HG03159 (cell line): ENCODE measurements at regions not wholly inside any gene's neighbourhood (a gene's known extent, or its start where the extent isn't known, plus 50 kb on each side); places are given as distances from the start of the nearest gene placed in this dataset.
"Not testable (repeated sequence)": the region's sequence is repeated elsewhere in the genome, so short reads cannot be mapped to it uniquely, and the experiment has no call there.

Experiments used
- ATAC-seq: cut with Tn5 transposase; IDR thresholded peaks from one replicate; pipeline ENCODE4 v1.9.1; 2021; ENCODE audit warnings: mild to moderate bottlenecking, moderate library complexity; ENCODE audit not compliant: unreplicated experiment

DNA sequence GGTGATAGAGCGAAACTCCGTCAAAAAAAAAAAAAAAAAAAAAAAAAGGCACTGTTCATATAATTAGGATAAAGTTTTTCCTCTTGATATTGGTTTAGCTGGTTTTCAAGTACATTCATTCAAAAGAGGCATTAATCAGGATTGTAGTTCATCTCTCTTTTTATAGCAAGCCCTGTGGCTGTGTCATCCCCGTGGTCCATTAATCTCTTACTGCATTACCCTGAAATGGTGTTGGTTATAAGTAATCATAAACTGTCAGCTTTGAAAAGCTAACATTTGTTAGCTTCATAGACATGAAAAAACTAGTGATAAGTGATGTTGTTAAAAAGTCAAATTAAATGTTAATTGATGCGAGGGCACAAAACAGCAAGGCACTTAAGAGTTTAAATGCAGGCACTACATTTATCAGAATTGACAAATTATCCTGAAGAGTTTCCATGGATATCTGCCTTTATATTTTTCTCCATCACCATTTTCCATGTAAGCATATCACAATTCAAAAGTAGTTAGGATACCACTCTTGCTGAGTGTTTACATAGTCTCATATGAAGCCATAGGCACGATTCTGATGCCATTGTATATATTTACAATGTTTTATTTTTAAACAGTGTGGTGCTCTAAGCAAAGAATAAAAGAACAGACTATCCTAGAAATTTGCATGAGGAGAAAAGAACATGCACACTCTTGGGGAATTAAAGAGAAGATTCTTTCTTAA lies 193.1 kb downstream of the OTOL1 start:
- no peak for ATAC-seq

DNA sequence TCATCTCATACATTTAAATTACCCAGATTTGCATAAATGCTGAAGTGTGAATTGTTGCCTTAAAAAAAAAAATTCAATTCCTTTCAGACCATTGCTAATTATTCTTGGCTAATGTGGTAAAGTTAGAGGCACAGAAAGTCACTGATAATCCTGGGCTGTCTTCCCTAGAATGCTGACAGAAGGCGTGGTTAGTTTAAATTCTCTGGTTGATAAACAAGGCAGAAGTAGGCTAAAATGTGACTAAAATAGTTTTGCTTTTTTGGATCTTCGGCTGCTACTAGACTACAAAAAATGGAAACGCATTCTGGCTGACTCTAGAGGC lies 193.7 kb downstream of the OTOL1 start:
- ATAC-seq, result no peak

DNA sequence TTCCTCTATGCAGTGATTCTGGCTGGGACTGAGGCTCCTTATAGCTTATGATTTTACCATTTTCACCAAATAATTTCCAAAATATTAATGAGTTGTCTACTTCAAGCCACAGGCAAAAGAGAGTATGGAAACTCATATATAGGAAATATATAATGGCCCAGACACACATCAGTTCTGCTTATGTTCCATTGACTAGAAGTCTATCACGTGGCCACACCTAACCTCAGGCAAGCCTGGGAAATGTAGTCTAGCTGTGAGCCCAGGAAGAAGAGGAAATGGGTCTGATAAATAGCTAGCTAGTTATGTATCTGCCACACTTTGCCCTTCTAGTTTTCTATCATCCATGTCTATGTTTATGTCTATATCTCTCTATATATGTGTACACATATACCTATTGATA lies 195.1 kb downstream of the OTOL1 start:
- no peak for ATAC-seq

DNA sequence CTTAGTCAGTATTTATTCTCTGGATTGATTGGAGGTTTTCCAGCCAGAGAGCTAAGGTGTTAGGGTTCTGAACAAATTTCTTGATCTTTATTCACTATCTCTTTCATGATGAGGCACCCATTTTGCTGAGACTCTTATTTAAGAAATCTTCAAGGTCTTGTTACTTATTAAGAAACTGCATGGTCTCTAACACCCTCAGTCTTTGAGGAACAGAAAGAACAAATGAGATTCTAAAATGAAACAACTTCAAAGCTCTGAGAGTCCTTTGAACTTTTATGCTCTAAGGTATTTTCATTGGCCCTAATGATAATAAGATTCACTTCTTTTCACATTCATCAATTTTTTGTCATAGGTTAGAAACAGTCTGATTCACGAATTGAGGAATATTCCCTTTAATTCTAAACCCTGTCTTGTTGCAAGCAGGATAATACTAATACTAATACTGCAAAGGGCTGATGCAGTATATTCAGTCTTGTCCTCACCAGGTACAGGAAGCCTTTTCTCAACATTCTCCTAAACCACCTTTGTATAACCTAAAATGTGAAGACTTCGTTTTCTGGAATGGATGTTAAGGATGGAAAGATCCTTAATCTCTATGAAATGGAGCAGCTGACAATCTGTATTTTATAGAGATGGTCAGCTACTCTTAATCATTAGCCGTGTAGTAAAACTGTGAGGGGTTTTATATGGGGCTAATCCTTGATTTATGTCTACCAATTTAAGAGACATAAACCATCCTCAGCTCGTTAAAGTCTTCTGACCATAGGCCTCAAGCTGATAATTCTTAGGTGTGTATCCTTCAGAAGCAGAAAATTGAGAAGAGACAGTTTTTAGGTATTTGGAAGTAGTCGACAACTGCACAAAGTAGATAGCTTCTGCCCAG lies 198.3 kb downstream of the OTOL1 start:
- ATAC-seq, result peak; percentile 82

DNA sequence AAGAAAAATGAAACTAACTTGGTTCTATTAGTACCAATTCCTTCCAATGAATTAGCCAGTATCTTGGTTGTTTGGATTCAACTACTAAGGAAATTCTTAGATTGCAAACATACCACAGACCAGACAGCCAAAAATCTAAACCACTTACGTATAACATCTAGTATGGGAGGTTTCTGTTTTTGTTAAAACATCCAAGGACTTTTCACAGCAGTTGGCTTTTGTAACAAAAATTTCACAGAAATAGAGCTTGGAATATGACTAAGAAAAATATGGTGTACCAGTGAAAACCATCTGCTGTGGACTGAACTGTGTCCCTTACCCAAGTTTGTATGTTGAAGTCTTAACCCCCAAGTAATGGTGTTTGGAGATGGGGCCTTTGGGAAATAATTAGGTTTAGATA lies 199.2 kb downstream of the OTOL1 start:
- ATAC-seq, result no peak

DNA sequence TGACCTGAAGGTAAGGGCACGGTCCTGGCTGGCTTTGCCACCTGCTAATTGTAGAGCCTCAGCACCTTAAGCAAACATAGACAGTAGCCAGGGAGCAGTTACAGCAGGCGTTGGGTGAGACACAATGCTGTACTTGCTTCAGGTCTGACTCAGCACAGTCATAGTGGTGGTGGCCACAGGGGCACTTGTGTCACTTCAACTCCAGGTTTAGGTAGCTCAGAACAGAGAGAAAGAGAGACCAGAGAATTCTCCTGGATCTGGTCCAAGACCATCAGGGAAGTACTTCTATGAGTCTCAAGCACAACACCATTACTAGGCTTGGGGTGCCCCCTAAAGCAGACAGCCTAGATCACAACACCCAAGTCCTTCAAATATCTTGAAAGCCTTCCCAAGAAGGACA lies 204.4 kb downstream of the OTOL1 start:
- ATAC-seq, result peak; percentile 89

DNA sequence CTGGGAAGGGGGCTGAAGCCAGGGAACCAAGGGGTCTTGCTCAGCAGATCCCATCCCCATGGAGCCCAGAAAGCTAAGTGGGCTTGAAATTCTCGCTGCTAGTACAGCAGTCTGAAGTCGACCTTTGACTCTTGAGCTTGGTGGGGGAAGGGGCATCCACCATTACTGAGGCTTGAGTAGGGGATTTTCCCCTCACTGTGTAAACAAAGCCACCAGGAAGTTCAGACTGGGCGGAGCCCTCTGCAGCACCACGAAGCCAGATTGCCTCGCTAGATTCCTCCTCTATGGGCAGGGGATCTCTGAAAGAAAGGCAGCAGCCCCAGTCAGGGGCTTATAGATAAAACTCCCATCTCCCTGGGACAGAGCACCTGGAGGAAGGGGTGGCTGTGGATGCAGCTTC lies 210.6 kb downstream of the OTOL1 start:
- not testable (repeated sequence) for ATAC-seq

DNA sequence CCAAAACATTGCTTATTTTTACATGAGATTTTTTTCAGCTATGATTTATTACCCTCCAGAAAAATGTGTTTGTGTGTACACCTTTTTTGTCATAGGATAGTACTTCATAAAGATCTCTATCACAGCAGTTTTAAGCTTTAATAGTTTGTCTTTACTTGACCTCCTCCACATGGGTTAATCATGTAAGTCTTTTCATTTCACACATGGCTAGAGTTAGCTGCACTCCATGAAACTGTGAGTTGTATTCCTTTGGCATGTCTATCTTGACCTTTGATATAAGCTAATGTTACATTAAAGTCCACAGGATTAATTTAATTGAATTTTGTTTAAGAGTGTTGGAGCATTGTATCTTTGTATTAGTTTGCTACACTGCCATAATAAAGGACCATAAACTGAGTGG lies 217.1 kb downstream of the OTOL1 start:
- ATAC-seq, result no peak

DNA sequence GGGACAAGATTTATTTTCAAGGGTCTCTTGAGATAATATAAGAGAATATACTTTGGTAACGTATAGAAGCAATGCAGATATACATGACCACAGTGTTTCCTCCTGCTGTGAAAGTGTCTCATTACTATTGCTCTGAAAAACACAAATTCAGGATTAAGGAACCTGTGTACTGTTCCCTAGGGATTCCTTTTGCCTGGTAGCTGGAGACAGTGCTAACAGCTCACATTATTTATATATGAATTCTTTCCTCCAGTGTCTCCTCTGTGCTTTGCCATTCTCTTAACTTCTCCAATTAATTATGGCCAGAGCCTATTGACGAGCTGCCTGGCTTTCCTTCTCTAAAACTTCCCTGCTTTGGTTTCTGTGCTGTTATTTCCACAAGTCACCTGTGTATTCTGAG lies 235.4 kb downstream of the OTOL1 start:
- ATAC-seq, result no peak

DNA sequence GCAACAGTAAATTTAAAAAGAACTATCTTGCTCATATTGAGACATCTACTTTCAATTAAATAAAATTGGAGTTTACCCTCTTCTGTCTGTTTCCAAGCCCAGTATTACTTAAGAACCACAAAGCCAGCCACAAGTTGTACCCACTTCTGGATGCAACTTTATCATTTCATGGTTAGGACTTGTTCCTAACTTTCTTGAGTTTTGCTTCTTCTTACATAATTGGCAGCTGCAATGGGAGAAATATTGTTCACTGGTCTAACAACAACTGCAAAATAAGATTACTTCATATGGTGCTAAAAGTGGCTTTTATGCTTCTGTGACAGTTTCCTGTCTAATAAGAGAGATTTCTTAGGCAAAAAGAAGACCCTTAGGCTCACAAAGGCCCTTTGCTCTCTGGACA lies 240.6 kb downstream of the OTOL1 start:
- ATAC-seq, result no peak

DNA sequence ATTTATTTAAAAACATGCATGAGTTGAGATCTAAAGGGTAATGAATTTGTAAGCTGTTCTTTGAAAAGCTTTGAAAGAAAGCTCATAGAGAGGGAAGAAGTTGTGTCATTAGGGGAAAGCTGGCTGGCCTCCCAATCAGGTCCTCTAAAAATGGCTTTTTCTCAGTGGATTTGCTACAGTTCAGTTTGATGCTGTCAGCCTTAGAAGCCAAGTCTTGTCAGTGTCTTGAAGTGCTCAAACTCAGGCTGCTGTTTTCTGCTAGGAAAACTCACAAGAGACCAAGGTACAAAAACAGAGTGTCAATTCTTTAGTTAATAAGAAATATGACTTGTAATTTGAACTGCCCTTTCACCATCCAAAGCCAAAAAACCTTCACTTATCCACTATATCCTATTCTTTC lies 243.8 kb downstream of the OTOL1 start:
- ATAC-seq, result no peak

DNA sequence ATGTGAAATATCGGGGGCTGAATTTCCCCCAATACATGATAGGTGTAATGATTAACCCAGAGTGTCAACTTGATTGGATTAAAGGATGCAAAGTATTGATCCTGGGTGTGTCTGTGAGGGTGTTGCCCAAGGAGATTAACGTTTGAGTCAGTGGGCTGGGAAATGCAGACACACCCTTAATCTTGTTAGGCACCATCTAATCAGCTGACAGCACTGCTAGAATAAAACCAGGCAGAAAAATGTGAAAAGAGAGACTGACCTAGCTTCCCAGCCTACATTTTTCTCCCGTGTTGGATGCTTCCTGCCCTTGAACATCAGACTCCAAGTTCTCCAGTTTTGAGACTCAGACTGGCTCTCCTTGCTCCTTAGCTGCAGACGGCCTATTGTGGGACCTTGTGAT lies 247.8 kb downstream of the OTOL1 start:
- ATAC-seq, result no peak

DNA sequence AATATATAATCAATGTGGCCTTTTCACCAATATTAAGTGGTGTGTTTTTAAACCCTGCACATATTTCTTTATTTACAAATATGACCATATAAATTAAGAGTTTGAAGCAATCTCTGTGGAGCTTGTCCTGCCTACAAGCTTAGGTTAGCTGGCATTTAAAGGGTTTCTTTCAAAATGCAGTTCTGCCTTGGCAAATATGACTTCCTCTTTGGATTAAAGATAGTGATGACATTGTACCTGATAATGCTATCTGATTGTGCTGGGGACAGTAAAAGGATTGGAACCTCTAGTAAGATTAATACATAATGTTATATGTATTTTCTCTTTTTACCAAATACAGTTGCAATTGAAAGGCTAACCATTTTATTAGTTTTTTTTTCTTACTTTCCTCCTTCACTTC lies 249.1 kb downstream of the OTOL1 start:
- no peak for ATAC-seq

DNA sequence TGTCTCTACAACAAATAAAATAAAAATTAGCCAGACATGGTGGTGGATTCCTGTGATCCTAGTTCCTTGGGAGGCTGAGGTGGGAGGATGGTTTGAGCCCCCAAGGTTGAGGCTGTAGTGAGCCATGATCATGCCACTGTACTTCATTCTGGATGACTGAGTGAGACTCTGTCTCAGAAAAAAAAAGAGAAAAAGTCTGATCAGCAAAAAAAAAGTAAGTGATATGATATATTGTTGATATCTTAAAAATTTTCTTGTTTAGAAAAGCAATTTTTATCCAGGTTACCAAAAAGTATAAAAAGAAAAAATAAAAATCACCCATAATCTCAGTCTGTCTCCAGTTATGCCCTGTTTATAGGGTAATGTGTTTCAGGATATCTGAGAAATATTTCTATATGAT lies 251.4 kb downstream of the OTOL1 start:
- ATAC-seq, result no peak

DNA sequence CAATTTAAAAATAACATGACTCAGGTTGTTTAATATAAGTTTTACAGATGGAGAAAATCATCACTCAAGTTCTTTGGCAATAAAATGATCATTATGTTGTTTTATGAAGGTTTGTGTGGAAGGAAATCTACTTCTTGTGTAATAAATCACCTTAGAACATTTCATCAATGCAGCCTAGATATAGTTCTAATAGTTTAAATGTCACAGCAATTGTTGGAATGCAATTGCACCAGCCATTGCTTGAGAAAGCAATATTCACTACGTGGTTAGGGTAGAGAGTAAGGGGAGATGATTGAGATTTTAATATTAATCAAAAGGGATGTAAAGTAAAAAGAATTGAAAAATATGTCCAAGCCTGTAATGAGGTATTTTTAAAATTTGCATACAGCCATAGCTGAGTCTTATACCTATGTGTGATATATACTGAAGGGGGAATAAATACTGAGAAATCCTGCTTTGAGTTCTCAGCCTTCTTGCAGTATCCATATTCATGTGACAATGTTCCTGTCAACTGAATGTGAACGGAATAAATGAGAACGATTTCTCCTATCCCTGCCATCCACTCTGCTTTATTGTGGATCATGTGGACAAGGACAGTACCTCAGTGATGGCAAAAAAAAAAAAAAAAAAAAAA lies 257.9 kb downstream of the OTOL1 start:
- no peak for ATAC-seq

DNA sequence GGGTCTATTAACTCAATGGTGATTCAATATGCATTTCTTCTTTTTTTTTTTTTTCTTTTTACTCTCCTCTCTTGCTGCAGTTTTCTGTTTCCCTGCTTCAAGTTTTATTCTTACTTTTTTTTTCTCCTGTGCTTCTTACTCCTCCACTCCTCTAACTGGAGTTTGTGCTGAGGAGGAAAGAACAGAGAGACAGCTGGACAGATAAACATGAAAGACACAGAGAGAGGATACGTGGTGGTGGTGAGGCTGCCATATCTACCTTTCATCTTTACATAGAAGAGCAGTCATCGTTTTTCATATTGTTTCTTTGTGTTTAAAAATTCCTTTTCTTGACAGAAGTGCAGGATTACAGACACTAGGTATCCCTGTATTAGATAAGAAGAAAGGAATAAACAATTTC lies 262.8 kb downstream of the OTOL1 start:
- ATAC-seq, result no peak

DNA sequence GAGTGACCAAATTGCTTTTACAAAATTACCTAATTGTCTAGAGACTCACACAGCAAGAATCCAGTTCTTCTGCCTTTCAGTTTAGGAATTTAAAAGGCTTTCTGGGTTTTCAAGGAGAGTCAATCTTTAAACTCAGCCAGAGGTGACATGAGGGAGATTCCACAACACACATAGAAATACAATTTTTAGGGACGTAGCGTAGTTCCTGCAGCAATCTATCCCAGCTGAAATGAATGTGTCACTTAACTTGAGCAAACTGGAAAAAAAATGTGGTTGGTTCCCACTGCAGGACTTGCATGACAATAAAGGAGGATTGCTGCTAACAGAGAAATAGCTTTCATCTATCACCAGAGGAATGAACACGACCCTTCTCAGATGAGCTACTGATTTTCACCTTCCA lies 269.7 kb downstream of the OTOL1 start:
- no peak for ATAC-seq

DNA sequence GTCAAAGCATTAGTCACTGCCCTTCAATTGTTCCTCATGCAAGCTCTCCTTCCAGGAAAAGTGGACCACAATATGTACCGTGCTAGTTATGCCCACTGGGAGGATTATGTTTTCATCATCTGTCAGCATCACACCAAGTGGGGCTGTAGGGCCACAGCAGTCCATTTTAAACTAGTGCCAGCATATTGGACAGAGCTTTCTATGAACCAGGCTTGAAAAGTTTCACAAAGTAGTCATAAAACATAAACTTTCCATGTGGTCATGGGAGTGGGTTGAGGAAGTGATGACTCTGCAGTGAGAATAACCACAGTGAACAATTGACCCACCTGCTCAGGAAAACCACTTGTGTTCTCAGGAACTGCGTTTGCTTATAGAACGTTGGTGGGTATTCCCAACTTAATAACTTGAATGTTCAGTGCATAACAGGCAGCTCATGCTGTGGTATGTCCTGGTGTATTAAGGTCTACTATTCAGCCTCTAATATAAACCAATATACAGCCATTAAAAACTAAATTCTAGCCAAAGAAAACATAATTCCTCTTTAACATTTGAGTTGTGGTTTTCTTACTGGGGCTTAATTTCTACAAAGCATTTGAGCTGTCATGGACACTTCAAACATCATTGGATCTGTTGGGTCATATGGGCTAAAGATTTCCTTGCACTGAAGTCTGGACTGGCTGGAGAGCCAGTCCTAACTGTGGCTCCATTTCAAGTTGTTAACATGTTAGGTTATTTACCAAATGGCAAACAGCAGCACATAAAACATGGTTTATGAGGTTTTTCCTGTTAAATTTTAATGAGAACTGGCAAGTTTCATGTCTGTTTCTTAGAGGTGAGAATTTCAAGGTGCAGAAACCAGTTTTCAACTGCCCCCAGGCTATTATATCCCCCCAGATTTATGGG lies 274.1 kb downstream of the OTOL1 start:
- peak; percentile 87 for ATAC-seq

DNA sequence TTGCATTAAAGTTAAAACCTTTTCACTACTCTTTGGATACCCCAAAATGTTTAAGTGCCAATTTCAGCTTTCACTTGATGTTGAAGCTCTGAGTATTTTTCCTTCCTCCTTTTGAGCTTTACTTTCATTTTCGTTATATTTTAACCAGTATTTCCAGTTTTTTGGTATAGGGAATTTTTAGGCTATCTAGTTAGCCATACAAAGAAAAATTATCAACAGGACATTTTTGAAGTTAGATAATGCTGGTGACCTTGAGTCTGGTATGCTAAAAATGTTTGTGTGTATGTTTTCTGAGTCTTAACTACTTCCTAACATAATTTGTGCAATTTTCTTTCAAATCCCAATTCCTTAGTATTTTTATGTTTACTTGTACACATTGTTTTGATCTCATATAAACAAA lies 284.8 kb downstream of the OTOL1 start:
- ATAC-seq, result no peak

DNA sequence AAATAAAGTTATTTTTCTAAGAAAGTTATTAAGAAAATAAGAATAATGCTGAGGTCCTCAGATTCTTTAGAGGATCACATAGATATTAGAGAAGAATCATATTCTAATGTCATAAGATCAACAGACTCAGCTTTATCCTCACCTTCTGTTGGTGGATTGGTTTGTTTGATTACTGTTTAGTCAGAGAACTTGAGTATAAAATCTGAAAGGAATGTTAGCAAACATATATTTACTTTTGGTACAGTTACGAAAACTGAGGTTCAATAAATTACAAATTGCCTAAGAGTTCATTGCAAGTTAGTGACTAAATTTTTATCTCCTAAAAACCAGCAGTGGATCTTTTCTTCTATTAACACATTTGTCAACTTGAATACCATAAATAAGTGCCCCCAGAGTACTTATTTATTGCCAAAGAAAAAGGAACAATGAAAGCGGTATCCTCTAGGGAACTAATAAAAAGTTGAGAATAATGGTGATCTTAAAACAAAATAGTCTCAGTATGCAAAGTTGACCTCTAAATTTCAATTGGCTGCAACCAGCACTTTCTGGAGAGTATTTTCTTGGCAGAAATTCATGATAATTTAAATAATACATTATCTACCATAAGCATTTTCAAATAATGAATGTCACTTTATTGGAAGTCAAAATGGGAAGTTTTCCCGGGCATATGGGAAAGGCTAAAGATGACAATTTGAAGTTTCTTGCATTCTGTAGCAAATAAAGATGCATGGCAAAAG lies 296.8 kb downstream of the OTOL1 start:
- no peak for ATAC-seq
